HEK293T (cell line): ENCODE measurements at regions not wholly inside any gene's neighbourhood (a gene's known extent, or its start where the extent isn't known, plus 50 kb on each side); places are given as distances from the start of the nearest gene placed in this dataset.

Experiments
- ARNT ChIP-seq: fragments of 450-650 bp; IDR thresholded peaks from 2 replicates; pipeline ENCODE4 v1.6.1; 2017; ENCODE audit warnings: mild to moderate bottlenecking
- BHLHE40 ChIP-seq: fragments of 450-650 bp; IDR thresholded peaks from 2 replicates; pipeline ENCODE4 v1.6.1; 2016; ENCODE audit warnings: mild to moderate bottlenecking, moderate library complexity, borderline replicate concordance
- CTBP1 ChIP-seq: fragments of 450-650 bp; IDR thresholded peaks from 2 replicates; pipeline ENCODE4 v1.6.1; 2016; ENCODE audit warnings: borderline replicate concordance
- ELF4 ChIP-seq: fragments of 450-650 bp; IDR thresholded peaks from 2 replicates; pipeline ENCODE4 v1.6.1; 2017; ENCODE audit warnings: antibody characterized with exemption
- FOXA1 ChIP-seq: fragments of 450-650 bp; IDR thresholded peaks from 2 replicates; pipeline ENCODE4 v1.6.1; 2016; ENCODE audit warnings: mild to moderate bottlenecking
- FOXK2 ChIP-seq: fragments of 450-650 bp; IDR thresholded peaks from 2 replicates; pipeline ENCODE4 v1.6.1; 2016; ENCODE audit warnings: mild to moderate bottlenecking
- FOXM1 ChIP-seq: fragments of 450-650 bp; IDR thresholded peaks from 2 replicates; pipeline ENCODE4 v1.6.1; 2017; ENCODE audit warnings: mild to moderate bottlenecking, borderline replicate concordance
- HDGF ChIP-seq: fragments of 450-650 bp; IDR thresholded peaks from 2 replicates; pipeline ENCODE4 v1.6.1; 2017; ENCODE audit warnings: antibody characterized with exemption, borderline replicate concordance
- NFRKB ChIP-seq: fragments of 450-650 bp; IDR thresholded peaks from 2 replicates; pipeline ENCODE4 v1.6.1; 2016; ENCODE audit warnings: mild to moderate bottlenecking, moderate library complexity
- SP1 ChIP-seq: fragments of 450-650 bp; IDR thresholded peaks from 2 replicates; pipeline ENCODE4 v1.6.1; 2017
- SUZ12 ChIP-seq: fragments of 450-650 bp; IDR thresholded peaks from 2 replicates; pipeline ENCODE4 v1.6.1; 2016; ENCODE audit warnings: mild to moderate bottlenecking
- ZNF384 ChIP-seq: fragments of 450-650 bp; IDR thresholded peaks from 2 replicates; pipeline ENCODE4 v1.6.1; 2016
- TF ChIP-seq, protein P1 (sequence below): fragments of 450-650 bp; IDR thresholded peaks from 2 replicates; pipeline ENCODE4 v1.6.1; 2016

DNA sequence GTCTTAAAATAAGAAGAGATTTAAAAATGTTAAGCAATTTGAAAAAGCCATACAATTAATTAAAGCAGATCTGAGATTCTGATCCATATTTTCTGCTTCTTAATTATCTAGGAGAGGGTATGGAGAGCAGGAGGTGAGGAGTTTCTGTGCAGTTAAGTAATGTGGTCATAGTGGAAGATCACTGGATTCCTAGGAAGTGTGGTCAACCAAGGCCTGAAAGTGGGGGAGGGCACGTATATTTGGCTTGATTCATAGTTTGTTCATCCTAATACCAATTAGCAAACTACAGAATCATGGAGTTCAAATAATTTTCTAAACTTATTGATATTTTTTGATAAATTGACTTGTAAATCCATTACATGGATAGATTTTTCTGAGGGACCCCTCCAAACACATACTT lies 768.3 kb downstream of the RAPGEF2 start:
- no peak for TF ChIP-seq BHLHE40
- no peak for TF ChIP-seq FOXK2
- TF ChIP-seq NFRKB: no peak
- no peak for TF ChIP-seq ARNT
- TF ChIP-seq SUZ12: no peak
- TF ChIP-seq, protein P1, sequence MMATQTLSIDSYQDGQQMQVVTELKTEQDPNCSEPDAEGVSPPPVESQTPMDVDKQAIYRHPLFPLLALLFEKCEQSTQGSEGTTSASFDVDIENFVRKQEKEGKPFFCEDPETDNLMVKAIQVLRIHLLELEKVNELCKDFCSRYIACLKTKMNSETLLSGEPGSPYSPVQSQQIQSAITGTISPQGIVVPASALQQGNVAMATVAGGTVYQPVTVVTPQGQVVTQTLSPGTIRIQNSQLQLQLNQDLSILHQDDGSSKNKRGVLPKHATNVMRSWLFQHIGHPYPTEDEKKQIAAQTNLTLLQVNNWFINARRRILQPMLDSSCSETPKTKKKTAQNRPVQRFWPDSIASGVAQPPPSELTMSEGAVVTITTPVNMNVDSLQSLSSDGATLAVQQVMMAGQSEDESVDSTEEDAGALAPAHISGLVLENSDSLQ: no peak
- TF ChIP-seq HDGF: no peak
- TF ChIP-seq ELF4: no peak
- TF ChIP-seq SP1: no peak
- no peak for TF ChIP-seq FOXM1
- no peak for TF ChIP-seq CTBP1
- no peak for TF ChIP-seq FOXA1
- TF ChIP-seq ZNF384: no peak
